ENCODE measurements at regions not wholly inside any gene's neighbourhood (a gene's known extent, or its start where the extent isn't known, plus 50 kb on each side); places are given as distances from the start of the nearest gene placed in this dataset.

- Histone ChIP-seq H3K27me3 (ENCODE audit: insufficient read depth, poor library complexity, severe bottlenecking) (no peaks in the 10 kb centered on the region), H3K27ac (replicated peaks) (no peak overlapping the region), H3K4me3 (replicated peaks; ENCODE audit: insufficient read depth, low read length) (no peak overlapping the region)
- TF ChIP-seq POLR2AphosphoS5 (IDR thresholded peaks at IDR 0.05; ENCODE audit: low read depth) (no peak), CTCF (IDR thresholded peaks at IDR 0.05; ENCODE audit: insufficient read depth, low read length) (no peak), SPI1 (IDR thresholded peaks at IDR 0.05; ENCODE audit: borderline replicate concordance, low read depth) (no peak), GABPA (IDR thresholded peaks at IDR 0.05; ENCODE audit: low read depth) (no peak)
- TF ChIP-seq, protein P1, sequence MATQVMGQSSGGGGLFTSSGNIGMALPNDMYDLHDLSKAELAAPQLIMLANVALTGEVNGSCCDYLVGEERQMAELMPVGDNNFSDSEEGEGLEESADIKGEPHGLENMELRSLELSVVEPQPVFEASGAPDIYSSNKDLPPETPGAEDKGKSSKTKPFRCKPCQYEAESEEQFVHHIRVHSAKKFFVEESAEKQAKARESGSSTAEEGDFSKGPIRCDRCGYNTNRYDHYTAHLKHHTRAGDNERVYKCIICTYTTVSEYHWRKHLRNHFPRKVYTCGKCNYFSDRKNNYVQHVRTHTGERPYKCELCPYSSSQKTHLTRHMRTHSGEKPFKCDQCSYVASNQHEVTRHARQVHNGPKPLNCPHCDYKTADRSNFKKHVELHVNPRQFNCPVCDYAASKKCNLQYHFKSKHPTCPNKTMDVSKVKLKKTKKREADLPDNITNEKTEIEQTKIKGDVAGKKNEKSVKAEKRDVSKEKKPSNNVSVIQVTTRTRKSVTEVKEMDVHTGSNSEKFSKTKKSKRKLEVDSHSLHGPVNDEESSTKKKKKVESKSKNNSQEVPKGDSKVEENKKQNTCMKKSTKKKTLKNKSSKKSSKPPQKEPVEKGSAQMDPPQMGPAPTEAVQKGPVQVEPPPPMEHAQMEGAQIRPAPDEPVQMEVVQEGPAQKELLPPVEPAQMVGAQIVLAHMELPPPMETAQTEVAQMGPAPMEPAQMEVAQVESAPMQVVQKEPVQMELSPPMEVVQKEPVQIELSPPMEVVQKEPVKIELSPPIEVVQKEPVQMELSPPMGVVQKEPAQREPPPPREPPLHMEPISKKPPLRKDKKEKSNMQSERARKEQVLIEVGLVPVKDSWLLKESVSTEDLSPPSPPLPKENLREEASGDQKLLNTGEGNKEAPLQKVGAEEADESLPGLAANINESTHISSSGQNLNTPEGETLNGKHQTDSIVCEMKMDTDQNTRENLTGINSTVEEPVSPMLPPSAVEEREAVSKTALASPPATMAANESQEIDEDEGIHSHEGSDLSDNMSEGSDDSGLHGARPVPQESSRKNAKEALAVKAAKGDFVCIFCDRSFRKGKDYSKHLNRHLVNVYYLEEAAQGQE (IDR thresholded peaks at IDR 0.05; ENCODE audit: insufficient replicate concordance, low read depth) = no peak
- DNase-seq (ENCODE audit: low read depth in 1 of 2, low spot score in 1 of 2) = no peak
Observed at GRCh38 chr11:42837994-42838393, 473.8 kb upstream of the API5 start.

GRCh38 chr11:42840176-42840829, 471.5 kb upstream of the API5 start:
- H3K27ac ChIP-seq (replicated peaks) = no peak overlapping the region
- H3K4me3 ChIP-seq (replicated peaks; ENCODE audit: insufficient read depth, low read length) = no peak overlapping the region
- H3K27me3 ChIP-seq (ENCODE audit: insufficient read depth, poor library complexity, severe bottlenecking) = no peaks in the 10 kb centered on the region
- TF ChIP-seq, protein P1 (IDR thresholded peaks at IDR 0.05; ENCODE audit: insufficient replicate concordance, low read depth) = no peak
- TF ChIP-seq SPI1 (IDR thresholded peaks at IDR 0.05; ENCODE audit: borderline replicate concordance, low read depth) = no peak
- TF ChIP-seq CTCF (IDR thresholded peaks at IDR 0.05; ENCODE audit: insufficient read depth, low read length) = no peak
- DNase-seq (ENCODE audit: low read depth in 1 of 2, low spot score in 1 of 2) = no peak

GRCh38 chr11:42840860-42841259, 470.9 kb upstream of the API5 start:
- H3K27me3 ChIP-seq (ENCODE audit: insufficient read depth, poor library complexity, severe bottlenecking) = no peaks in the 10 kb centered on the region
- no peak overlapping the region for H3K27ac ChIP-seq (replicated peaks)
- no peak for DNase-seq (ENCODE audit: low read depth in 1 of 2, low spot score in 1 of 2)
- H3K4me3 ChIP-seq (replicated peaks; ENCODE audit: insufficient read depth, low read length) = no peak overlapping the region
- TF ChIP-seq CTCF (IDR thresholded peaks at IDR 0.05; ENCODE audit: insufficient read depth, low read length) (no peak), POLR2AphosphoS5 (IDR thresholded peaks at IDR 0.05; ENCODE audit: low read depth) (no peak), SPI1 (IDR thresholded peaks at IDR 0.05; ENCODE audit: borderline replicate concordance, low read depth) (no peak), GABPA (IDR thresholded peaks at IDR 0.05; ENCODE audit: low read depth) (no peak)
- TF ChIP-seq, protein P1 (IDR thresholded peaks at IDR 0.05; ENCODE audit: insufficient replicate concordance, low read depth) = no peak
